CMK (cell line): ENCODE measurements at regions not wholly inside any gene's neighbourhood (a gene's known extent, or its start where the extent isn't known, plus 50 kb on each side); places are given as distances from the start of the nearest gene placed in this dataset.
"Not testable (repeated sequence)": the region's sequence is repeated elsewhere in the genome, so short reads cannot be mapped to it uniquely, and the experiment has no call there.

ENCODE experiments used
- DNase-seq: peaks from one replicate; pipeline ENCODE4 v3.0.0-alpha.2; 2010; ENCODE audit warnings: low read depth

DNA sequence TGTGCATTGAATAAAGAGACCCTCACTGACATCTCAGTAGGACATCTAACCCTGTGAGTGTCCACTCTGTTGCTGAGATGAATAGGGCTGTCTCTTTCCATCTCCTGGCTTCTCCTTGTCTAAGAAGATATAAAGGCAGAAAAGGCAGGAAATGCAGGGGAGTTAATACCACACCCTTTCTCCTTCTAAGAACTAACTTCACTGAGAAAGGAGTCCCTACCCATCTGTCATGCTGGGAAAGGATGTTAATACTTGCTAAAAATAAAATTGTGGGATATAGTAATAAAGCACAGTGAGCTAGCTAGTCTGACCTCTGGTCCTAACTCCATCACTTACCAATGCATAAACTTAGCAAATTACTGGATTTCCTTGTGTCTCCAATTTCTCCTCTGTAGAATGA, 213.9 kb upstream of the FIGN start:
- DNase-seq: no peak

- no peak for DNase-seq
Observed at GRCh38 chr2:163944347-163944737, 208.5 kb upstream of the FIGN start.

DNA sequence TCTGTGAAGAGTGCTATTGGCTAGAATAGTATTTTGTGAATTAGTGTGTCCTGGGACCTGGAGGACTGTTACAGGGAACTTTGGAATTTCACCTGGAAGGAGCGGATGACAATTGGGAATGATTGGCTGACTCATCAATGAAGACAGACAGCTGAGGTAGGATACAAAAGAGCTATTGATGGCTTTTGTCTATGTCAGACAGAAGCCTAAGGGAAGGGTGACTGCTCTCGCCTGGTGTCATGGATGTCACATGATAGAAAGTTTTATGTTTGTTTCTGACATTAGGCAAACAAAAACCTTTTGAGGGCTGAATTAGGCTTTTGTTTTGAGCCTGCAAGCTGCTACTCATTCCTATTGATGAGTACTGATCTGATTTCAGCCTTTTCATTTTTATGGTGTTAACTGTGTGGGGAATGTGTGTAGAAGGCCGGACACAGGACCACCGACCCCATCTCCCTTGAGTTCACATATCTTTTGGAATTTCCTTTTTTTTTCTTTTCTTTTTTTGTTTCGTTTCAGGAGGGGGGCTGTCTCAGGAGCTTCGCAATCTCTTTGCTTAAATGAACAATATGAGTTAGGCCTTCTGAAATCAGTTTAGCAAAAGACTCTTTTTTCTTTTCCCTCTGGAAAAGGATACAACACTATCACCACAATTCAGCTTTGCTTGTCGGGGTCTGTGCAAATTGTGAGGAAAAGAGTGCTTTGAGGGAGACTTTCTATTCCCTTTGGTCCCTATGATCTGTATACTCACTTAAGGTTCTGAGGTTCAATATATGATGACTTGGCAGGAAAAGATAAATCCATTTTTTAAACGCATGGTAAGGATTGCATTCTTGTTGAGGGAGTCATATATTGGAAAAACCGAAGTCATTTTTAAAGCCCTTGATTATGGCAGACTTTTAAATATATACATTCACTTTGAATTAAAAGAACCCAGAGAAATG, 207.9 kb upstream of the FIGN start:
- DNase-seq: no peak

DNA sequence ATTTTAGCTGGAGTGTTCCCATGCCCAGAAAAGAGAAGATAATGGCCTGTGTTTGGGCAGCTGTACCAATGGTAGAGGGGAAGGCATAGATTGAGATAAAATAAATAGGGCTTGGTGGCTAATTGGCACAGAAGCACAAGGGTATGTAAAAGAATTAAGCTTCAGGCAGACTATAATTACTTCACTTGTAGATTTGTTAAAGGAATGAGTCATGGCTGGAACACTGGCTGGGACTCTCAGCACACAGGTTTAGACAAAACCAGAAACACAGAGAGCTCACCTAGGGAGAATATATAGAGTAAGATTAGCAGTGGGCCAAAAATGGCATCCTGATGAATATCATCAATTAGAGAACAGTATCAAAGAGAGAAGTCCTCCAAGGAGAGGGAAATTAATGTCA, 198.3 kb upstream of the FIGN start:
- no peak for DNase-seq

DNA sequence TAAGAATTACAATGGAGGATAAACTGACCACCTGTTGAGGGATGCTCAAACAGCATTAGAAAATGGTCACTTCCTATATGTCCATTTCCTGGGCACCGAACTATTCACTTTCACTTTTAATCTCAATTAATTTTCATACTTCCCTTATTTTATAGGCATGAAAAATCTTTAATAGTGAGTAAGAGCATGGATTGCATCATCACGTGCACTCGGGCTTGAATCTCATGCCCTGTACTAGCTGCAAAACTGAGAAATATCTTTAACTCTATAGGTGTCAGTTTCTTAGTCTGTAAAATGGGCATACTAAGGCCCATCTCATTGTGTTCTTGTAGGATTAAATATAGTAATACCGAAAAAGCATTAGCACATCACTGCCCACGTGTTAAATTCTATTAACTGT, 183.9 kb upstream of the FIGN start:
- DNase-seq: no peak

DNA sequence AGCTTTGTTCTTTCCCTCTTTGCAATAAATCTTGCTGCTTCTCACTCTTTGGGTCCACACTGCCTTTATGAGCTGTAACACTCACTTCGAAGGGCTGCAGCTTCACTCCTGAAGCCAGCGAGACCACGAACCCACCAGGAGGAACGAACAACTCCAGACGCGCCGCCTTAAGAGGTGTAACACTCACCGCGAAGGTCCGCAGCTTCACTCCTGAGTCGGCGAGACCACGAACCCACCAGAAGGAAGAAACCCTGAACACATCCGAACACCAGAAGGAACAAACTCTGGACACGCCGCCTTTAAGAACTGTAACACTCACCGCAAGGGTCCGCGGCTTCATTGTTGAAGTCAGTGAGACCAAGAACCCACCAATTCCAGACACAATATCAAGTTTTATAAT, 178.7 kb upstream of the FIGN start:
- DNase-seq: not testable (repeated sequence)

DNA sequence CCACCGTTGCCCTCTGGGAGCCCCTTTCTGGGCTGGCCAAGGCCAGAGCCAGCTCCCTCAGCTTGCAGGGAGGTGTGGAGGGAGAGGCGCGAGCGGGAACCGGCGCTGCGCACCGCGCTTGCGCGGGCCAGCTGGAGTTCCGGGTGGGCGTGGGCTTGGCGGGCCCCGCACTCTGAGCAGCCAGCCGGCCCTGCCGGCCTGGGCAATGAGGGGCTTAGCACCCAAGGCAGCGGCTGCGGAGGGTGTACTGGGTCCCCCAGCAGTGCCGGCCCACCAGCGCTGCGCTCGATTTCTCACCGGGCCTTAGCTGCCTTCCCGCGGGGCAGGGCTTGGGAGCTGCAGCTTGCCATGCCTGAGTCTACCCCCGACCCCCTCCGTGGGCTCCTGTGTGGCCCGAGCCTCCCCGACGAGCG, 177.7 kb upstream of the FIGN start:
- DNase-seq: not testable (repeated sequence)

- DNase-seq: no peak
Observed at GRCh38 chr2:163909411-163910080, 173.7 kb upstream of the FIGN start.

- no peak for DNase-seq
Observed at GRCh38 chr2:163906410-163906809, 170.6 kb upstream of the FIGN start.

- no peak for DNase-seq
Observed at GRCh38 chr2:163897799-163898198, 162.0 kb upstream of the FIGN start.

GRCh38 chr2:163893444-163893843, 157.6 kb upstream of the FIGN start:
- DNase-seq: not testable (repeated sequence)

- DNase-seq: no peak
Observed at GRCh38 chr2:163888591-163888990, 152.8 kb upstream of the FIGN start.

- no peak for DNase-seq
Observed at GRCh38 chr2:163887182-163887581, 151.4 kb upstream of the FIGN start.

GRCh38 chr2:163884416-163884815, 148.6 kb upstream of the FIGN start:
- DNase-seq: no peak

DNA sequence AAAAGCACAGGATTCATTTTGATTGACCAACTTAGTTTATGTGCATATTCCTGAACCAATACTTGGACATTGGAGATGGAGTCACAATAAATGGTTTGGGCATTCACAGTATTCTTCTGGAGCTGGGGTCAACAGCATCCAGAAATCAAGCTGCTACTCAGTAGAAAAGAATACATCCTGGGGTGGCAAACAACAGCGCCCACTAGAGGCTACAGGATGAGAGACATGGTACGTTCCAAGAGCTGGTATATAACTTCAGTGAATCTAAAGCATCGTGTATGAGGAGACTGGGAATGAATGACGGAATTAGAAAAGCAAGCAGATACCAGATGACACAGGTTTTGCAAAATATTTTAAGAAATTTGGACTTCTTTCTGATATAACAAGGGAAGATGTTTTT, 142.9 kb upstream of the FIGN start:
- no peak for DNase-seq

DNA sequence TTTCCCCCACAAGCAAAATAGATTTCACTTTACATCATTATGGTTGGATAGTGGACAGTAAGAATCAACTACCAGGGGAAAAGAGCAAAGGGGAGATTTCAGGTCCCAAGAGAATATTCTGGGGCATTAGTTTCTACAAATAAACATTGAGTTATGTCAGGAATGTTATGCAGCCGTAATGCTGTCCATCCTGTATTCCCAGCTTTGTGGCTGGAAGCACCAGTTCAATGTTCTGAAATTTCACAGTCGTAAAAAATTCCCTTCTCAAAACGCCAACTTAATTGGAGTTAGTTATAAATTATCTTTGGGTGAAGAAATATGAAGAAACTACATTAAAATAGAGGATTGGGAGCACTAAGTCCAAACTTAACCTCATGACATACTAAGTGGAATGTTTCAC, 141.5 kb upstream of the FIGN start:
- DNase-seq: no peak

- no peak for DNase-seq
Observed at GRCh38 chr2:163863073-163863472, 127.3 kb upstream of the FIGN start.

DNA sequence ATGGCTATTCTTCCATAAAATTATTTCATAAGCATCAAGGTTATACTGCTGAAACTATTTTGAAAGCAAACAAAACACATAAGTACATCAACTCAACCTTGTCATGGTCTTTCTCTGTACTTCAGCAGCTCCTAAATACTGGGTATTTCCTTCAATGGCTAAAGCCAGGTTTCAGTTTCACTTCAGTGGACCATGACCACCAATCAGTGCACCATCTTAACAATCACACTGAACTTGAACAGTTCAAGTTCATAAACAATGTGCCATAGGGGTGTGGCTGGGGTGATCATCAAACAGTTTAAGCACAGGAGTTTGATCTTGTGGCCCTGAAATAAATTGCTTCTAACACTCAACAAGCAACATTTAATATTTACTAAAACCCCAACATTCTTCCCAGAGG, 124.1 kb upstream of the FIGN start:
- DNase-seq: no peak

DNA sequence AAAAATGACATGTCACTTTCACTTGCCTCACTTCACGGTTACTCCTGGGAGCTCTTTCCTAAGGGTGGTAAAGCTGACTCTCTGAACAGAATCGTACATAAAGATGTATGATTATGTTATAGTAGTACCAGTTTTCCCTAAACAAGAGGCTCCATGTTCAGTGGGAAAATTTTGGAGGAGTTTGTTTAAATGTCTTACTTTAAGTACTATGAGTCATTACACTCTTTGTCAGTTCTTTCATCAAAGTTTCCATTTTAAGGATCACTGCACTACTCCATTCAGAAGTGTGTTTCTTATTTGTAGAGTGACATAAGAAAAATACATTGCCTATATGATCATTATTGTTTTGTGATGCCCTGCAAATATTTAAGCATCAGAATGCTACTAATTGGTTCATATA, 121.1 kb upstream of the FIGN start:
- no peak for DNase-seq

DNA sequence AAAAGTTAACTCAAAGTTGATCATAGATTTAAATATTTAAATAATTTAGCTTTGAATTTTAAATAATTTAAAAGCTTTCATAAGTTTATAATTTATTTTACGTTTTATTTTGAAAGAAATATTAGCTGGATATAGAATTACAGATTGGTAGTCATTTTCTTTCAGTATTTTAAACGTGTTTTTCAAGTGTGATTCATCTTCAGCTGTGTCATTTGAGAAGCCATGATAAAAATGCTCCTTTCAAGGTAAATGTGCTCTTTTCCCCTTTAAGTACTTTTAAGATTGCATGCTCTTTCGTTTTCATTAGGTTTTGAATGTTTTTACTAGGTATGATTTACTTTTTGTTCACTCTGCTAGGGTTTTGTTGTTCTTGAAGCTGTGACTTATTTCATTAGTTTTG, 116.8 kb upstream of the FIGN start:
- DNase-seq: no peak

GRCh38 chr2:163849756-163850435, 114.1 kb upstream of the FIGN start:
- no peak for DNase-seq

DNA sequence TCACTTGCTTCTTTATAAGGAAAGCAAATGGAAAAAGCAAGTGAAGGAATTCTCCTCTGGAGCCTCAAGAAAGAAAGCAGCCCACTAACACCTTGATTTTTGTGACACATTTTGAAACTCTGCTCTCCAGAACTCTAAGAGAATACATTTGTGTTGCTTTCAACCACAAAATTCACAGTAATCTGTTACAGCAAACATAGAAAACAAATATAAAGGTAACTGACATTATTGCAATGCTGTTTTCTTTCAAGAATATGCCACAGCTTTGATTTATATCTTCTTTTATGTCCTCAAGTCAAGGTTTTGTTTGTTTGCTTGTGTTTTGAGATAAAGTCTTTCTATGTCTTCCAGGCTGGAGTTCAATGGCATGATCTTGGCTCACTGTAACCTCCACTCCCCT, 103.1 kb upstream of the FIGN start:
- no peak for DNase-seq

GRCh38 chr2:163836167-163836566, 100.4 kb upstream of the FIGN start:
- no peak for DNase-seq
